ENCODE measurements at regions not wholly inside any gene's neighbourhood (a gene's known extent, or its start where the extent isn't known, plus 50 kb on each side); places are given as distances from the start of the nearest gene placed in this dataset.

- H3K27ac ChIP-seq (ENCODE audit: extremely low read depth, low read depth, low read length), result no peak overlapping the region
- no TSS peak for BruUV-seq (replicated peaks)
- POLR2A ChIA-PET, result no interaction called here
- H3K27me3 ChIP-seq (ENCODE audit: control insufficient read depth in 2 of 2, insufficient read depth in 2 of 2, low read length in 2 of 2), result no peaks in the 10 kb centered on the region
- H3K4me3 ChIP-seq, result no peak overlapping the region
- CTCF ChIA-PET (ENCODE audit: low intra/inter-chr PET ratio), result interaction anchor here (0.6 kb wide), 1 partner anchor 780 kb away, joined by 3 read pairs; no protein-coding TSS in a partner anchor
- H3K4me1 ChIP-seq (replicated peaks in 1 of 2; ENCODE audit: control insufficient read depth in 2 of 2, insufficient read depth in 2 of 2, low read length in 2 of 2), result no peaks in the 10 kb centered on the region
- no peak overlapping the region for H3K9ac ChIP-seq (ENCODE audit: insufficient read depth in 1 of 2, low read depth in 2 of 2, low read length in 2 of 2)
- H3K4me2 ChIP-seq (ENCODE audit: insufficient read depth, low read length), result no peak overlapping the region
- DNase-seq (ENCODE audit: extremely low read depth in 1 of 4, low spot score in 3 of 4) (no peak), ATAC-seq (no peak), FAIRE-seq (no peak)
- no peaks in the 10 kb centered on the region for H3K36me3 ChIP-seq (ENCODE audit: control insufficient read depth, insufficient read depth, low read length)
- intact Hi-C loops (cut with micrococcal nuclease) (no loop called here), in situ Hi-C loops (cut with MboI) (no loop called here)
- no peaks in the 10 kb centered on the region; the same call in 1 of the 2 replicates for H3K9me3 ChIP-seq (replicated peaks; ENCODE audit: control insufficient read depth, insufficient read depth, low read depth, low read length)
- H2AFZ ChIP-seq (ENCODE audit: low read depth, low read length), result no peak overlapping the region
- no peaks in the 10 kb centered on the region for H4K20me1 ChIP-seq (replicated peaks; ENCODE audit: control insufficient read depth, insufficient read depth, low read length)
- H3K9me1 ChIP-seq (ENCODE audit: control insufficient read depth, insufficient read depth, low read length), result no peaks in the 10 kb centered on the region
- no peak for TF ChIP-seq ZNF263 (CRISPR knock-in tag; IDR thresholded peaks at IDR 0.05; ENCODE audit: borderline replicate concordance)
- TF ChIP-seq GTF2F1 (IDR thresholded peaks at IDR 0.05; ENCODE audit: low read depth, low read length), result no peak
- no peak for TF ChIP-seq XRCC4 (IDR thresholded peaks at IDR 0.05; ENCODE audit: extremely low read depth, insufficient read depth, insufficient read length)
- no peak for TF ChIP-seq NCOA6 (IDR thresholded peaks at IDR 0.05)
- TF ChIP-seq GATAD2A (IDR thresholded peaks at IDR 0.05), result no peak
- no peak for TF ChIP-seq EHMT2 (IDR thresholded peaks at IDR 0.05)
- no peak for TF ChIP-seq CBX1 (IDR thresholded peaks at IDR 0.05; ENCODE audit: low read depth)
- no peak for TF ChIP-seq HDAC8 (tag; IDR thresholded peaks at IDR 0.05)
- no peak for TF ChIP-seq RBM14 (IDR thresholded peaks at IDR 0.05; ENCODE audit: borderline replicate concordance, insufficient read depth, low read depth, low read length)
- TF ChIP-seq EP300 (IDR thresholded peaks at IDR 0.05; ENCODE audit: low read length), result no peak
- TF ChIP-seq ZNF444 (CRISPR knock-in tag; IDR thresholded peaks at IDR 0.05), result no peak
- TF ChIP-seq ZBTB26 (CRISPR knock-in tag; IDR thresholded peaks at IDR 0.05), result no peak
- TF ChIP-seq ETV1 (tag; conservative IDR thresholded peaks at IDR 0.05; ENCODE audit: low read depth), result no peak
- no peak for TF ChIP-seq BDP1 (IDR thresholded peaks at IDR 0.05; ENCODE audit: insufficient read depth, insufficient read length)
- no peaks in the 10 kb centered on the region for H3K79me2 ChIP-seq (ENCODE audit: control insufficient read depth, insufficient read depth, low read length)
- 0% methylated on average over 1 of the region's 1 CpG for WGBS (ENCODE audit: insufficient coverage, low coverage, missing lambda C conversion rate)
Measured at GRCh38 chr5:17816505-17816904, 182.2 kb downstream of the TAF11L14 start.
